Upper lobe of left lung (tissue), 6 donors: ENCODE measurements at regions not wholly inside any gene's neighbourhood (a gene's known extent, or its start where the extent isn't known, plus 50 kb on each side); places are given as distances from the start of the nearest gene placed in this dataset.

Experiments used
- ATAC-seq, 2 donors: fragments of 200-7000 bp; cut with Tn5 transposase; one replicate each; pipeline ENCODE4 v1.9.1; 2022; ENCODE audit warnings: mild to moderate bottlenecking in 2 of 2, moderate library complexity in 2 of 2; ENCODE audit not compliant: low FRiP score in 2 of 2
- DNase-seq, 2 donors: peaks; one replicate each; pipeline ENCODE4 v3.0.0-alpha.2; 2019 to 2020
- H3K27ac ChIP-seq, 4 donors: fragments of 200-600 bp; sonication (generic); one replicate each; pipeline ENCODE4 v1.5.1; 2016 to 2019
- H3K27me3 ChIP-seq, 4 donors: fragments of 200-600 bp; sonication (generic); one replicate each; pipeline ENCODE4 v1.5.1; 2017 to 2019
- H3K36me3 ChIP-seq, 4 donors: fragments of 200-600 bp; sonication (generic); one replicate each; pipeline ENCODE4 v1.5.1; 2016 to 2019
- H3K4me1 ChIP-seq, 4 donors: fragments of 200-600 bp; sonication (generic); one replicate each; pipeline ENCODE4 v1.5.1; 2018 to 2019
- H3K4me3 ChIP-seq, 4 donors: fragments of 200-600 bp; sonication (generic); one replicate each; pipeline ENCODE4 v1.5.1; 2017 to 2019; ENCODE audit warnings: mild to moderate bottlenecking in 2 of 4, moderate library complexity in 1 of 4
- H3K9me3 ChIP-seq, 4 donors: fragments of 200-600 bp; sonication (generic); one replicate each; pipeline ENCODE4 v1.5.1; 2018 to 2019
- EP300 ChIP-seq, 4 donors: sonication (generic); formaldehyde crosslinking; IDR thresholded peaks; one replicate each; pipeline ENCODE4 v1.5.1; 2017; ENCODE audit warnings: antibody characterized with exemption in 4 of 4, control low read depth in 2 of 4
- POLR2A ChIP-seq, 4 donors: fragments of 450-650 bp; IDR thresholded peaks; one replicate each; pipeline ENCODE4 v1.5.1; 2016 to 2017; ENCODE audit warnings: antibody characterized with exemption in 4 of 4, mild to moderate bottlenecking in 2 of 4
- POLR2AphosphoS5 ChIP-seq, 2 donors: sonication (generic); formaldehyde crosslinking; IDR thresholded peaks; one replicate each; pipeline ENCODE4 v1.5.1; 2017; ENCODE audit warnings: antibody characterized with exemption in 2 of 2
- WGBS, 2 donors: methylation state at CpG; one replicate each; pipeline ENCODE4 v1.1.5; 2017 to 2018; 5-methylcytosine and 5-hydroxymethylcytosine counted together
- TF ChIP-seq, protein P1 (sequence below), 6 experiments: fragments of 450-650 bp in 4 of 6; fragments of 200-600 bp in 2 of 6; sonication (generic) in 2 of 6; IDR thresholded peaks; one replicate each; pipeline ENCODE4 v1.5.1; 2016 to 2019; ENCODE audit warnings: antibody characterized with exemption in 6 of 6
- donor health status: DM: no; HTN: no; CAD: no; lungs with moderate emphysema.
- donor health status: DM: no; HTN: yes; CAD: no; lungs with severe emphysema.

DNA sequence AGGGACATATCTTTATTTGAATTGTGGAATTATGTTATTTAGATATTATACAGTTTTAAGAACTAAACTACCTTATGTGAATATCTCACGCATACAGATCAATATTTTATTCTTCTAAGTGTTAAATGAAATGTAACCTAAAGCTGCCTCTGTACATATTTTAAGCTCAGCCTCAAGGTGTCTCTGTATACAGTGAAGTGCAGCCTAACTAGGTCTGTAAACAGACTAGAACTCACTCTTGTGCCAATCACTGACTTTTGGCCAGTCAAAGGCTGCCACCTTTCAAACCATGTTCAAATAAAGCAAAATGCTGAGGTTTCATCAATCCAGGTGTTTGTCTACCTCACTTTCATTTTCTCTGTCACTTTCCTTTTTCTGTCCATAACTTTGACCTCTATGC lies 1074.5 kb upstream of the PRKX start:
- Histone ChIP-seq H3K27ac (no peak overlapping the region), H3K4me3 (no peak overlapping the region), H3K9me3 (no peaks in the 10 kb centered on the region), H3K27me3 (no peaks in the 10 kb centered on the region), H3K36me3 (no peaks in the 10 kb centered on the region), H3K4me1 (no peaks in the 10 kb centered on the region)
- DNase-seq: no peak
- TF ChIP-seq EP300 (IDR thresholded peaks at IDR 0.05) (no peak), POLR2A (IDR thresholded peaks at IDR 0.05) (no peak), POLR2AphosphoS5 (IDR thresholded peaks at IDR 0.05) (no peak)
- TF ChIP-seq, protein P1, sequence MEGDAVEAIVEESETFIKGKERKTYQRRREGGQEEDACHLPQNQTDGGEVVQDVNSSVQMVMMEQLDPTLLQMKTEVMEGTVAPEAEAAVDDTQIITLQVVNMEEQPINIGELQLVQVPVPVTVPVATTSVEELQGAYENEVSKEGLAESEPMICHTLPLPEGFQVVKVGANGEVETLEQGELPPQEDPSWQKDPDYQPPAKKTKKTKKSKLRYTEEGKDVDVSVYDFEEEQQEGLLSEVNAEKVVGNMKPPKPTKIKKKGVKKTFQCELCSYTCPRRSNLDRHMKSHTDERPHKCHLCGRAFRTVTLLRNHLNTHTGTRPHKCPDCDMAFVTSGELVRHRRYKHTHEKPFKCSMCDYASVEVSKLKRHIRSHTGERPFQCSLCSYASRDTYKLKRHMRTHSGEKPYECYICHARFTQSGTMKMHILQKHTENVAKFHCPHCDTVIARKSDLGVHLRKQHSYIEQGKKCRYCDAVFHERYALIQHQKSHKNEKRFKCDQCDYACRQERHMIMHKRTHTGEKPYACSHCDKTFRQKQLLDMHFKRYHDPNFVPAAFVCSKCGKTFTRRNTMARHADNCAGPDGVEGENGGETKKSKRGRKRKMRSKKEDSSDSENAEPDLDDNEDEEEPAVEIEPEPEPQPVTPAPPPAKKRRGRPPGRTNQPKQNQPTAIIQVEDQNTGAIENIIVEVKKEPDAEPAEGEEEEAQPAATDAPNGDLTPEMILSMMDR (IDR thresholded peaks at IDR 0.05): no peak
- no peak for ATAC-seq
- WGBS, 2 donors: 90 to 94% methylated on average over 1 of the region's 1 CpG

DNA sequence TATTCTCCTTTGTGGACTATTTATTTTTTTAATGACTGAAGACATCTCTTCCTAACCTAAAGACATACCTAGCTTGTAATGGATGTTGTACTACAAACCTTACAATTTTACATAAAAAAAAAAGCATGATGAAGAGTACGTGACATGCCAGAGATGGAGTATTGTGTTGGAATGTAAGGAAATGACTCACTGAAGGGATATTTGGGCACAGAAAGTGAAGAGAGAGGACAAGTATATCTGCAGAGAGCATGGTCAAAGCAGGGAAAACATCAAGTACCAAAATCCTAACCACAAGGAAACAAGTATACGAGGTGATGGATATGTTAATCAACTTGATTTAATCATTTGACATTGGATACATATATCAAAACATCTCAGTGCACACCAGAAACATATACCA lies 1051.4 kb upstream of the PRKX start:
- Histone ChIP-seq H3K27me3 (no peaks in the 10 kb centered on the region), H3K36me3 (no peaks in the 10 kb centered on the region), H3K9me3 (no peaks in the 10 kb centered on the region), H3K4me1 (no peaks in the 10 kb centered on the region), H3K27ac (no peak overlapping the region), H3K4me3 (no peak overlapping the region)
- DNase-seq: no peak
- TF ChIP-seq EP300 (IDR thresholded peaks at IDR 0.05) (no peak), POLR2AphosphoS5 (IDR thresholded peaks at IDR 0.05) (no peak), POLR2A (IDR thresholded peaks at IDR 0.05) (no peak)
- TF ChIP-seq, protein P1 (IDR thresholded peaks at IDR 0.05): no peak
- ATAC-seq: no peak
- WGBS, 2 donors: 69 to 85% methylated on average over 2 of the region's 2 CpGs

DNA sequence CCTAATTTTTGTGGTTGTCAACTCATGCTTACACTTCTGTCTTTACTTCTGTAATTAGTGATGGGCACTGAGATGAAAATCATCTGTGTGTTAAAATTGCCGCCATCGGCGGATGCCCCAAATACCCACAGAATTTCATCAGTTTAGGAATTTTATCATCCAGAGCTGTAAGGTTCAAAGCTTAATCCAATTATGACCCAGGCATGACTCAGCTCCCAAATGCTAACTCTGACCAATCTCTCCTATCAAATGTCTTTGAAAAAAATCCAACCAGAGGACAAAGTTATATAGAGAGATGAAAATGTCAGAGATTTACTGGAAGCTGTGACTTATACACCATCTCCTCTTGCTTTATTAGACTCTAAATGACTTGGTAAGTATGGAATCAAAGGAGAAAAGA lies 1048.7 kb upstream of the PRKX start:
- WGBS, 2 donors: 91 to 97% methylated on average over 3 of the region's 3 CpGs
- no peaks in the 10 kb centered on the region for H3K9me3 ChIP-seq
- H3K4me1 ChIP-seq: no peaks in the 10 kb centered on the region
- H3K27me3 ChIP-seq: no peaks in the 10 kb centered on the region
- no peaks in the 10 kb centered on the region for H3K36me3 ChIP-seq
- H3K27ac ChIP-seq: no peak overlapping the region
- no peak overlapping the region for H3K4me3 ChIP-seq
- no peak for ATAC-seq
- no peak for DNase-seq
- TF ChIP-seq POLR2AphosphoS5 (IDR thresholded peaks at IDR 0.05) (no peak), POLR2A (IDR thresholded peaks at IDR 0.05) (no peak), EP300 (IDR thresholded peaks at IDR 0.05) (no peak)
- TF ChIP-seq, protein P1 (IDR thresholded peaks at IDR 0.05): no peak

DNA sequence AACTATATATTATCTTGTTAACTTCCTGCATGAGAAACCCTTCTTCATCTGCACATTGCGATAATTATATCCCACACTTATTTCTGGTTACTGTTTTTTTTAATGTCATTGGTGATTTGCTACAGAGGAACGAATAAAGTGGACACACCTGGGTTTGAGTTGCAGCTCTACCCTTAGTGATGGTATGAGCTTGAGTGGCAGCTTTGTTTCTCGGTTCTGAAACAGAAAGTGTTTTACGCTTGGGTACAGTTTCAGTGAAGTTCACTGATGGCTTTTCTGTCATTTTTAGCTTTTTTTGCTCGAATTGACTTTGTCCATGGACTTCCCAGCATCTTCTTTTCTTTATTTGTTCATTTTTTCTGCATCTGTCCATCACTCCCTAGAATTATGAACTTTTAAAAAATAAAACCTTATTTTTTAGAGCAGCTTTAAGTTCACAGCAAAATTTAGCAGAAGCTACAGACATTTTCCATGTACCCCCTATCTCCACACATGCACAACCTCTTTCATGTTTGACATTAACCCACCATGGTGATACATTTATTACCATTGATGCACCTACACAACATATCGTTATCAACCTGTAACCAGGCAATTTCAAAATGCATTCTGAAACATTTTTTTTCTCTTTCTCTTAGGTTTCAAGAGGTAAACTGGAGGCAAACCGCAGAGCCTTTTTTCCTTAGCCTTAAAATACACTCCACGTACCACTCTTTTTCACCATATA lies 1041.6 kb upstream of the PRKX start:
- WGBS, 2 donors: 63 to 72% methylated on average over 8 of the region's 8 CpGs
- Histone ChIP-seq H3K27ac (no peak overlapping the region), H3K9me3 (no peaks in the 10 kb centered on the region), H3K36me3 (no peaks in the 10 kb centered on the region), H3K4me1 (no peaks in the 10 kb centered on the region), H3K27me3 (no peaks in the 10 kb centered on the region), H3K4me3 (no peak overlapping the region)
- ATAC-seq (no peak), DNase-seq (no peak)
- TF ChIP-seq POLR2AphosphoS5 (IDR thresholded peaks at IDR 0.05): no peak
- TF ChIP-seq EP300 (IDR thresholded peaks at IDR 0.05): no peak
- TF ChIP-seq, protein P1 (IDR thresholded peaks at IDR 0.05): no peak
- no peak for TF ChIP-seq POLR2A (IDR thresholded peaks at IDR 0.05)

DNA sequence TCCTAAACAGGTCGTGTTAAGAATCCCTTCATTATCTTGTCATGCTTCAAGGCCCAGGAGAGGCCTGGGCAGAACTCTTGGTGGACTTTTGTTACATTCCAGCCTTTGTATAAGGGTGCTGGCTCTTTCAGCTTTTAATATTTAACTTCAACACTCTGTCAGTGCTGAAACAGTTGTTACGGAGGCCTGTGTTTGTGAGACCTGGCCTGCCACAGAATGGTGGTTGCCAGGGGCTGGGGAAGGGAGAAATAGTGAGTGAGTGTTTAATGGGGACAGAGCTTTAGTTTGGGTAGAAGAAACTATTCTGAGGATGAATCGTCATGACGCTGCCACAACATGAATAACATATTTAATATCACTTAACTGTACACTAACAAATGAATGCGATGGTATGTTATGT lies 1027.6 kb upstream of the PRKX start:
- TF ChIP-seq, protein P1 (IDR thresholded peaks at IDR 0.05): no peak
- TF ChIP-seq POLR2A (IDR thresholded peaks at IDR 0.05) (no peak), POLR2AphosphoS5 (IDR thresholded peaks at IDR 0.05) (no peak), EP300 (IDR thresholded peaks at IDR 0.05) (no peak)
- no peak overlapping the region for H3K4me3 ChIP-seq
- no peaks in the 10 kb centered on the region for H3K36me3 ChIP-seq
- no peaks in the 10 kb centered on the region for H3K27me3 ChIP-seq
- H3K9me3 ChIP-seq: no peaks in the 10 kb centered on the region
- no peak for DNase-seq
- WGBS, 2 donors: 71% methylated on average over 5 of the region's 5 CpGs
- ATAC-seq: no peak
- H3K4me1 ChIP-seq: no peaks in the 10 kb centered on the region
- no peak overlapping the region for H3K27ac ChIP-seq
